Neural cell (in vitro differentiated cells): ENCODE measurements at regions not wholly inside any gene's neighbourhood (a gene's known extent, or its start where the extent isn't known, plus 50 kb on each side); places are given as distances from the start of the nearest gene placed in this dataset.

Experiments
- H2AFZ ChIP-seq: fragments of 200-600, 300-800 bp; sonication (generic), shearing (Covaris generic); 2 replicates; pipeline ENCODE4 v1.6.0; 2014; ENCODE audit warnings: low read depth, mild to moderate bottlenecking, antibody characterized with exemption, low read length, moderate library complexity
- H3F3A ChIP-seq: fragments of 200-600 bp; shearing (Covaris generic); 2 replicates; pipeline ENCODE4 v1.6.1; 2016; ENCODE audit warnings: mild to moderate bottlenecking, moderate library complexity, mixed read lengths, antibody characterized with exemption, low read length; ENCODE audit not compliant: insufficient read depth, poor library complexity, severe bottlenecking
- H3K27ac ChIP-seq: fragments of 200-600, 300-800 bp; sonication (generic), shearing (Covaris generic); 2 replicates; pipeline ENCODE4 v1.5.1; 2014; ENCODE audit warnings: mild to moderate bottlenecking, low read length, moderate library complexity
- H3K27me3 ChIP-seq: fragments of 300-800, 200-600 bp; sonication (generic), shearing (Covaris generic); 2 replicates; pipeline ENCODE4 v1.6.0; 2014; ENCODE audit warnings: mild to moderate bottlenecking, low read depth, low read length, moderate library complexity; ENCODE audit not compliant: insufficient read depth
- H3K36me3 ChIP-seq: fragments of 300-800, 200-600 bp; sonication (generic), shearing (Covaris generic); 2 replicates; pipeline ENCODE4 v1.5.1; 2014; ENCODE audit warnings: mild to moderate bottlenecking, antibody characterized with exemption, low read length, moderate library complexity; ENCODE audit not compliant: insufficient read depth
- H3K4me2 ChIP-seq: fragments of 300-800, 200-600 bp; sonication (generic), shearing (Covaris generic); 2 replicates; pipeline ENCODE4 v1.6.0; 2014; ENCODE audit warnings: mild to moderate bottlenecking, low read length
- H3K4me3 ChIP-seq: fragments of 300-800, 200-600 bp; sonication (generic), shearing (Covaris generic); 2 replicates; pipeline ENCODE4 v1.5.1; 2014; ENCODE audit warnings: mild to moderate bottlenecking, low read length, moderate library complexity
- H3K79me2 ChIP-seq: fragments of 200-600 bp; shearing (Covaris generic); replicated peaks from 2 replicates; pipeline ENCODE4 v1.6.0; 2014; ENCODE audit warnings: mild to moderate bottlenecking, low read length, moderate library complexity; ENCODE audit not compliant: insufficient read depth
- H3K9ac ChIP-seq: fragments of 300-800, 200-600 bp; sonication (generic), shearing (Covaris generic); 2 replicates; pipeline ENCODE4 v1.6.1; 2016; ENCODE audit warnings: mild to moderate bottlenecking, low read length, mixed read lengths
- H3K9me2 ChIP-seq: fragments of 200-600 bp; shearing (Covaris generic); 2 replicates; pipeline ENCODE4 v1.6.1; 2016; ENCODE audit warnings: mild to moderate bottlenecking, low read length, mixed read lengths; ENCODE audit not compliant: insufficient read depth
- H3K9me3 ChIP-seq: fragments of 200-600, 300-800 bp; sonication (generic), shearing (Covaris generic); 2 replicates; pipeline ENCODE4 v1.6.1; 2016; ENCODE audit warnings: mild to moderate bottlenecking, mixed run types, low read length, moderate library complexity, mixed read lengths
- H4K20me1 ChIP-seq: fragments of 200-600 bp; shearing (Covaris generic); 2 replicates; pipeline ENCODE4 v1.6.1; 2016; ENCODE audit warnings: mild to moderate bottlenecking, mixed run types; ENCODE audit not compliant: insufficient read depth
- EP300 ChIP-seq: fragments of 450-650 bp; conservative IDR thresholded peaks from 2 replicates; pipeline ENCODE4 v1.6.1; 2014; ENCODE audit warnings: antibody characterized with exemption, mild to moderate bottlenecking, moderate library complexity; ENCODE audit not compliant: poor library complexity, severe bottlenecking
- EZH2 ChIP-seq: fragments of 200-600, 300-800 bp; shearing (Covaris generic), sonication (generic); IDR thresholded peaks from 2 replicates; pipeline ENCODE4 v1.6.1; 2014; ENCODE audit warnings: antibody characterized with exemption, low read length, borderline replicate concordance, mild to moderate bottlenecking; ENCODE audit not compliant: insufficient read depth, poor library complexity, severe bottlenecking
- MXI1 ChIP-seq: fragments of 450-650 bp; conservative IDR thresholded peaks from 2 replicates; pipeline ENCODE4 v1.6.1; 2014; ENCODE audit warnings: antibody characterized with exemption, mild to moderate bottlenecking; ENCODE audit not compliant: poor library complexity, severe bottlenecking
- POLR2AphosphoS5 ChIP-seq: IDR thresholded peaks from 2 replicates; pipeline ENCODE4 v1.6.1; 2012
- RAD21 ChIP-seq: fragments of 450-650 bp; conservative IDR thresholded peaks from 2 replicates; pipeline ENCODE4 v1.6.1; 2014; ENCODE audit warnings: antibody characterized with exemption, mild to moderate bottlenecking, moderate library complexity
- SMC3 ChIP-seq: fragments of 450-650 bp; conservative IDR thresholded peaks from 2 replicates; pipeline ENCODE4 v1.6.1; 2014; ENCODE audit warnings: antibody characterized with exemption, mild to moderate bottlenecking, moderate library complexity; ENCODE audit not compliant: poor library complexity
- TAF1 ChIP-seq: IDR thresholded peaks from 2 replicates; pipeline ENCODE4 v1.6.1; 2012; ENCODE audit warnings: low read depth
- TF ChIP-seq, protein P1 (sequence below): fragments of 450-650 bp; IDR thresholded peaks from 2 replicates; pipeline ENCODE4 v1.5.1; 2014; ENCODE audit warnings: antibody characterized with exemption, mild to moderate bottlenecking, moderate library complexity; ENCODE audit not compliant: poor library complexity, severe bottlenecking
- TF ChIP-seq, protein P2 (sequence below): IDR thresholded peaks from 2 replicates; pipeline ENCODE4 v1.6.1; 2012; ENCODE audit warnings: borderline replicate concordance

DNA sequence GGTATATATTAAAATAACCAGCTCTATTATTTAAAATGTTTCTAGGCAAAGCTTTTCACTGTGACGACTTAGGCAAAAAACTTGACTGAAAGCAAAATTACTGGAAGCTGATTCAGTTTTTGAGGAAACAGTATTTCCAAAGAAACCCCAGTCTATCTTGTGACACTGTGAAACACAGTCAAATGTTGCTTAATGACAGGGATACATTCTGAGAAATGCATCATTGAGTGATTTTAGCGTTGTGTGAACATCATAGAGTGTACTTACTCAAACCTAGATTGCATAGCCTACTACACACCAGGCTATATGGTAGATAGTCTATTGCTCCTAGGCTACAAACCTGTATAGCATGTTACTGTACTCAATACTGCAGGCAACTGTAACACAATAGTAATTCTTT is 116.9 kb upstream of the KCNK1 start:
- Histone ChIP-seq H3K9me3 (no peaks in the 10 kb centered on the region), H3K36me3 (no peaks in the 10 kb centered on the region), H3F3A (no peaks in the 10 kb centered on the region), H4K20me1 (no peaks in the 10 kb centered on the region), H3K9ac (no peak overlapping the region), H3K4me3 (no peak overlapping the region), H3K9me2 (no peaks in the 10 kb centered on the region), H2AFZ (no peak overlapping the region), H3K27me3 (no peaks in the 10 kb centered on the region), H3K79me2 (no peaks in the 10 kb centered on the region), H3K27ac (no peak overlapping the region), H3K4me2 (no peak overlapping the region)
- TF ChIP-seq EZH2 (no peak), TAF1 (no peak), MXI1 (no peak), SMC3 (no peak), POLR2AphosphoS5 (no peak), EP300 (no peak), RAD21 (no peak)
- TF ChIP-seq, protein P1, sequence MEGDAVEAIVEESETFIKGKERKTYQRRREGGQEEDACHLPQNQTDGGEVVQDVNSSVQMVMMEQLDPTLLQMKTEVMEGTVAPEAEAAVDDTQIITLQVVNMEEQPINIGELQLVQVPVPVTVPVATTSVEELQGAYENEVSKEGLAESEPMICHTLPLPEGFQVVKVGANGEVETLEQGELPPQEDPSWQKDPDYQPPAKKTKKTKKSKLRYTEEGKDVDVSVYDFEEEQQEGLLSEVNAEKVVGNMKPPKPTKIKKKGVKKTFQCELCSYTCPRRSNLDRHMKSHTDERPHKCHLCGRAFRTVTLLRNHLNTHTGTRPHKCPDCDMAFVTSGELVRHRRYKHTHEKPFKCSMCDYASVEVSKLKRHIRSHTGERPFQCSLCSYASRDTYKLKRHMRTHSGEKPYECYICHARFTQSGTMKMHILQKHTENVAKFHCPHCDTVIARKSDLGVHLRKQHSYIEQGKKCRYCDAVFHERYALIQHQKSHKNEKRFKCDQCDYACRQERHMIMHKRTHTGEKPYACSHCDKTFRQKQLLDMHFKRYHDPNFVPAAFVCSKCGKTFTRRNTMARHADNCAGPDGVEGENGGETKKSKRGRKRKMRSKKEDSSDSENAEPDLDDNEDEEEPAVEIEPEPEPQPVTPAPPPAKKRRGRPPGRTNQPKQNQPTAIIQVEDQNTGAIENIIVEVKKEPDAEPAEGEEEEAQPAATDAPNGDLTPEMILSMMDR: no peak
- TF ChIP-seq, protein P2, sequence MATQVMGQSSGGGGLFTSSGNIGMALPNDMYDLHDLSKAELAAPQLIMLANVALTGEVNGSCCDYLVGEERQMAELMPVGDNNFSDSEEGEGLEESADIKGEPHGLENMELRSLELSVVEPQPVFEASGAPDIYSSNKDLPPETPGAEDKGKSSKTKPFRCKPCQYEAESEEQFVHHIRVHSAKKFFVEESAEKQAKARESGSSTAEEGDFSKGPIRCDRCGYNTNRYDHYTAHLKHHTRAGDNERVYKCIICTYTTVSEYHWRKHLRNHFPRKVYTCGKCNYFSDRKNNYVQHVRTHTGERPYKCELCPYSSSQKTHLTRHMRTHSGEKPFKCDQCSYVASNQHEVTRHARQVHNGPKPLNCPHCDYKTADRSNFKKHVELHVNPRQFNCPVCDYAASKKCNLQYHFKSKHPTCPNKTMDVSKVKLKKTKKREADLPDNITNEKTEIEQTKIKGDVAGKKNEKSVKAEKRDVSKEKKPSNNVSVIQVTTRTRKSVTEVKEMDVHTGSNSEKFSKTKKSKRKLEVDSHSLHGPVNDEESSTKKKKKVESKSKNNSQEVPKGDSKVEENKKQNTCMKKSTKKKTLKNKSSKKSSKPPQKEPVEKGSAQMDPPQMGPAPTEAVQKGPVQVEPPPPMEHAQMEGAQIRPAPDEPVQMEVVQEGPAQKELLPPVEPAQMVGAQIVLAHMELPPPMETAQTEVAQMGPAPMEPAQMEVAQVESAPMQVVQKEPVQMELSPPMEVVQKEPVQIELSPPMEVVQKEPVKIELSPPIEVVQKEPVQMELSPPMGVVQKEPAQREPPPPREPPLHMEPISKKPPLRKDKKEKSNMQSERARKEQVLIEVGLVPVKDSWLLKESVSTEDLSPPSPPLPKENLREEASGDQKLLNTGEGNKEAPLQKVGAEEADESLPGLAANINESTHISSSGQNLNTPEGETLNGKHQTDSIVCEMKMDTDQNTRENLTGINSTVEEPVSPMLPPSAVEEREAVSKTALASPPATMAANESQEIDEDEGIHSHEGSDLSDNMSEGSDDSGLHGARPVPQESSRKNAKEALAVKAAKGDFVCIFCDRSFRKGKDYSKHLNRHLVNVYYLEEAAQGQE: no peak

DNA sequence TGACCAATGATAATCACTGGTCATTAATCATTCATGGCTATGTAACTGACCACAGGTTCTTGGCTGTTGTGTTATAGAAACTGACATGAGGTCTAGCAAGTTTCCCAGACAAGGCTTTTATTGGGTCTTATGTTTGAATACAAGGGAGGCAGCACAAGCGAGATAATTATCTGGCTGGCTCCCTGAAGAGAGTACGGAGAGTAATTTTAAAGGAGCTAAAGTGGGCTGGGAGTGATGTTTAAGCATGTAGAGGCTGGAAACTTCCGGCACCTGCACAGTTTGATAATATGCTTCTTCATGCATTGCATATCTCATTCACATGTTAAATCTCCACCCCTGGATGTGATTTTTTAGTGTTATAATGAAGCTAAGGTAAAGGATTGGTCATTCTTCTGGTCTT is 116.2 kb upstream of the KCNK1 start:
- H3K9me3 ChIP-seq: no peaks in the 10 kb centered on the region
- no peak overlapping the region for H3K27ac ChIP-seq
- no peak overlapping the region for H3K4me2 ChIP-seq
- H3F3A ChIP-seq: no peaks in the 10 kb centered on the region
- no peak overlapping the region for H3K4me3 ChIP-seq
- H3K9me2 ChIP-seq: no peaks in the 10 kb centered on the region
- no peaks in the 10 kb centered on the region for H3K36me3 ChIP-seq
- no peaks in the 10 kb centered on the region for H3K79me2 ChIP-seq
- no peaks in the 10 kb centered on the region for H3K27me3 ChIP-seq
- H3K9ac ChIP-seq: no peak overlapping the region
- H2AFZ ChIP-seq: no peak overlapping the region
- no peaks in the 10 kb centered on the region for H4K20me1 ChIP-seq
- TF ChIP-seq TAF1 (no peak), EZH2 (no peak), RAD21 (no peak), POLR2AphosphoS5 (no peak), MXI1 (no peak), EP300 (no peak), SMC3 (no peak)
- TF ChIP-seq, protein P1: no peak
- TF ChIP-seq, protein P2: no peak
